IMR-90 (cell line): ENCODE measurements at regions not wholly inside any gene's neighbourhood (a gene's known extent, or its start where the extent isn't known, plus 50 kb on each side); places are given as distances from the start of the nearest gene placed in this dataset.
"Not testable (repeated sequence)": the region's sequence is repeated elsewhere in the genome, so short reads cannot be mapped to it uniquely, and the experiment has no call there.

Experiments used
- ATAC-seq: fragments of 200-7000 bp; cut with Tn5 transposase; 2 replicates; pipeline ENCODE4 v1.9.1; 2020; ENCODE audit warnings: low read depth, mild to moderate bottlenecking, moderate library complexity
- BruUV-seq: library from RNA; stranded (reverse); fragments of 400-500 nt; replicated peaks from 2 replicates; lab custom pipeline; 2021; lab: Mats Ljungman, UMichigan
- CTCF ChIA-PET: fragments of 300-600 bp; formaldehyde crosslinking; extraction: SDS; loops from one replicate; lab custom pipeline; 2021; ENCODE audit warnings: antibody characterized with exemption; lab: Yijun Ruan, JAX
- POLR2A ChIA-PET: fragments of 300-600 bp; sonication (Branson Sonifier 250); formaldehyde crosslinking; loops from one replicate; lab custom pipeline; 2022; ENCODE audit warnings: antibody characterized with exemption; ENCODE audit not compliant: unreplicated experiment; lab: Charles Lee
- DNase-seq: peaks from one replicate; pipeline ENCODE4 v3.0.0; 2013
- H2AFZ ChIP-seq: replicated peaks from 2 replicates; pipeline ENCODE3; 2013; ENCODE audit warnings: low read length, mild to moderate bottlenecking; ENCODE audit not compliant: poor library complexity
- H2AK5ac ChIP-seq: 2 replicates; pipeline ENCODE4 v1.6.1; 2013; ENCODE audit warnings: low read depth, low read length, inconsistent platforms
- H2AK9ac ChIP-seq: replicated peaks from 2 replicates; pipeline ENCODE3; 2013; ENCODE audit warnings: mild to moderate bottlenecking, low read depth, low read length, moderate library complexity; ENCODE audit not compliant: poor library complexity
- H2BK120ac ChIP-seq: 2 replicates; pipeline ENCODE4 v1.6.1; 2013; ENCODE audit warnings: low read depth, low read length, inconsistent platforms
- H2BK15ac ChIP-seq: 3 replicates; pipeline ENCODE4 v1.6.1; 2013; ENCODE audit warnings: low read depth, low read length, inconsistent platforms
- H2BK20ac ChIP-seq: 2 replicates; pipeline ENCODE4 v1.6.1; 2013; ENCODE audit warnings: low read depth, mild to moderate bottlenecking, inconsistent platforms, low read length, moderate library complexity
- H2BK5ac ChIP-seq: 2 replicates; pipeline ENCODE4 v1.6.1; 2013; ENCODE audit warnings: mild to moderate bottlenecking, low read depth, low read length, inconsistent platforms; ENCODE audit not compliant: poor library complexity, severe bottlenecking
- H3K14ac ChIP-seq: replicated peaks from 2 replicates; pipeline ENCODE4 v1.6.1; 2013; ENCODE audit warnings: low read depth, low read length, inconsistent platforms
- H3K18ac ChIP-seq: 2 replicates; pipeline ENCODE4 v1.6.1; 2013; ENCODE audit warnings: low read depth, low read length, control low read depth
- H3K23ac ChIP-seq: 2 replicates; pipeline ENCODE4 v1.6.1; 2013; ENCODE audit warnings: low read depth, low read length, inconsistent platforms
- H3K27ac ChIP-seq: 2 replicates; pipeline ENCODE4 v1.5.1; 2013; ENCODE audit warnings: mild to moderate bottlenecking, control low read depth, low read length; ENCODE audit not compliant: insufficient read depth
- H3K27me3 ChIP-seq: 2 replicates; pipeline ENCODE4 v1.6.1; 2013; ENCODE audit warnings: low read length; ENCODE audit not compliant: control insufficient read depth, insufficient read depth
- H3K36me3 ChIP-seq: 2 replicates; pipeline ENCODE4 v1.6.1; 2013; ENCODE audit warnings: low read length, mixed read lengths; ENCODE audit not compliant: control insufficient read depth, insufficient read depth
- H3K4ac ChIP-seq: 2 replicates; pipeline ENCODE4 v1.6.1; 2013; ENCODE audit warnings: low read depth, low read length, inconsistent platforms
- H3K4me1 ChIP-seq: 2 replicates; pipeline ENCODE4 v1.6.1; 2013; ENCODE audit warnings: low read length, mixed read lengths; ENCODE audit not compliant: control insufficient read depth, insufficient read depth
- H3K4me2 ChIP-seq: 2 replicates; pipeline ENCODE4 v1.6.1; 2013; ENCODE audit warnings: low read depth, mild to moderate bottlenecking, control low read depth, low read length, moderate library complexity
- H3K4me3 ChIP-seq: 2 replicates; pipeline ENCODE4 v1.5.1; 2013; ENCODE audit warnings: low read depth, mild to moderate bottlenecking, control low read depth, low read length, moderate library complexity; ENCODE audit not compliant: insufficient read depth
- H3K56ac ChIP-seq: 2 replicates; pipeline ENCODE4 v1.6.1; 2013; ENCODE audit warnings: low read length, inconsistent platforms; ENCODE audit not compliant: insufficient read depth; ENCODE audit errors: extremely low read depth
- H3K79me1 ChIP-seq, 2 experiments: 2 replicates each; pipeline ENCODE4 v1.6.1; 2013; ENCODE audit warnings: low read length in 2 of 2, inconsistent platforms in 1 of 2, low read depth in 1 of 2
- H3K9ac ChIP-seq: 2 replicates; pipeline ENCODE4 v1.6.1; 2013; ENCODE audit warnings: low read depth, low read length, control low read depth
- H3K9me1 ChIP-seq: 2 replicates; pipeline ENCODE4 v1.6.1; 2013; ENCODE audit warnings: low read length, inconsistent platforms; ENCODE audit not compliant: insufficient read depth
- H3K9me3 ChIP-seq: 2 replicates; pipeline ENCODE4 v1.6.1; 2013; ENCODE audit warnings: low read length; ENCODE audit not compliant: control insufficient read depth, insufficient read depth
- H4K20me1 ChIP-seq: 2 replicates; pipeline ENCODE4 v1.6.1; 2013; ENCODE audit warnings: low read length, inconsistent platforms; ENCODE audit not compliant: insufficient read depth
- H4K5ac ChIP-seq: 2 replicates; pipeline ENCODE4 v1.6.1; 2013; ENCODE audit warnings: mild to moderate bottlenecking, low read depth, low read length, control low read depth
- H4K8ac ChIP-seq, 2 experiments: 2 replicates each; pipeline ENCODE4 v1.6.1; 2013; ENCODE audit warnings: low read depth in 2 of 2, low read length in 2 of 2, control low read depth in 1 of 2, inconsistent platforms in 1 of 2
- H4K91ac ChIP-seq: 2 replicates; pipeline ENCODE4 v1.6.1; 2013; ENCODE audit warnings: low read depth, low read length, inconsistent platforms; ENCODE audit not compliant: insufficient read depth
- WGBS, 2 experiments: methylation state at CpG; one replicate each; pipeline versions ENCODE4 v1.1.5 to v1.1.7; 2013; ENCODE audit warnings: missing lambda C conversion rate in 2 of 2; ENCODE audit not compliant: insufficient read length in 1 of 2; ENCODE audit errors: extremely low coverage in 2 of 2; 5-methylcytosine and 5-hydroxymethylcytosine counted together
- dilution Hi-C: fragments of 300-500 bp; cut with HindIII; formaldehyde crosslinking; loops from one replicate; pipeline ENCODE4 v1.14.3; 2018; ENCODE audit warnings: low sequenced_read_pairs; ENCODE audit not compliant: unreplicated experiment
- in situ Hi-C: fragments of 300-500 bp; cut with MboI; formaldehyde crosslinking; loops from 3 replicates; pipeline ENCODE4 v1.14.3; 2019; ENCODE audit warnings: low sequenced_read_pairs, inconsistent platforms, mixed read lengths
- intact Hi-C: fragments of 100-400 bp; cut with micrococcal nuclease; formaldehyde crosslinking; loops from 2 replicates; pipeline ENCODE4 v1.10.0; 2022

GRCh38 chr21:6564543-6565166 lies 3956.7 kb upstream of the TPTE start:
- H3K27me3 ChIP-seq, BruUV-seq, H3K4me3 ChIP-seq, H2AK5ac ChIP-seq, H3K4me1 ChIP-seq, H3K36me3 ChIP-seq, H2AK9ac ChIP-seq, H3K4ac ChIP-seq, H3K9me1 ChIP-seq, H2BK120ac ChIP-seq, H2BK5ac ChIP-seq, DNase-seq, dilution Hi-C loops, H4K91ac ChIP-seq, H3K9ac ChIP-seq, H3K9me3 ChIP-seq, in situ Hi-C loops, H3K23ac ChIP-seq, H3K79me1 ChIP-seq, POLR2A ChIA-PET, H3K18ac ChIP-seq, H4K8ac ChIP-seq, intact Hi-C loops, ATAC-seq, H3K27ac ChIP-seq, H2BK15ac ChIP-seq, H2BK20ac ChIP-seq, H3K56ac ChIP-seq, H4K5ac ChIP-seq, CTCF ChIA-PET, H2AFZ ChIP-seq, H3K4me2 ChIP-seq, H4K20me1 ChIP-seq, H3K14ac ChIP-seq: not testable (repeated sequence)
- no CpG with 5 or more reads among the region's 44 CpGs for WGBS, 2 experiments
